Endodermal cell (in vitro differentiated cells): ENCODE measurements at regions not wholly inside any gene's neighbourhood (a gene's known extent, or its start where the extent isn't known, plus 50 kb on each side); places are given as distances from the start of the nearest gene placed in this dataset.

ENCODE experiments used
- DNase-seq: peaks from one replicate; pipeline ENCODE4 v3.0.0-alpha.2; 2017
- H3K27ac ChIP-seq: 2 replicates; pipeline ENCODE4 v1.5.1; 2013; ENCODE audit warnings: mild to moderate bottlenecking, low read depth, low read length, moderate library complexity
- H3K27me3 ChIP-seq: 2 replicates; pipeline ENCODE4 v1.6.1; 2013; ENCODE audit warnings: mild to moderate bottlenecking, low read length, moderate library complexity; ENCODE audit not compliant: insufficient read depth, control insufficient read depth, poor library complexity, severe bottlenecking
- H3K36me3 ChIP-seq: 2 replicates; pipeline ENCODE4 v1.7.0; 2013; ENCODE audit warnings: mild to moderate bottlenecking, low read length, moderate library complexity; ENCODE audit not compliant: control insufficient read depth, insufficient read depth
- H3K4me1 ChIP-seq: one replicate; pipeline ENCODE4 v1.7.0; 2013; ENCODE audit warnings: low read length; ENCODE audit not compliant: control insufficient read depth, insufficient read depth
- H3K4me3 ChIP-seq: 2 replicates; pipeline ENCODE4 v1.5.1; 2013; ENCODE audit warnings: mild to moderate bottlenecking, low read length, moderate library complexity
- H3K9ac ChIP-seq: 2 replicates; pipeline ENCODE4 v1.6.1; 2013; ENCODE audit warnings: mild to moderate bottlenecking, low read length, moderate library complexity; ENCODE audit not compliant: poor library complexity, severe bottlenecking; ENCODE audit errors: extremely low read depth
- H3K9me3 ChIP-seq: 2 replicates; pipeline ENCODE4 v1.6.1; 2013; ENCODE audit warnings: mild to moderate bottlenecking, low read length, moderate library complexity; ENCODE audit not compliant: control insufficient read depth
- H3K27ac Mint-ChIP-seq: 2 replicates; pipeline ENCODE4 v1.8.0; 2020; ENCODE audit warnings: mixed read lengths
- H3K27me3 Mint-ChIP-seq: 2 replicates; pipeline ENCODE4 v1.8.0; 2021; ENCODE audit warnings: mild to moderate bottlenecking, mixed read lengths; ENCODE audit not compliant: insufficient read depth
- H3K36me3 Mint-ChIP-seq: 2 replicates; pipeline ENCODE4 v1.8.0; 2020; ENCODE audit warnings: low read depth, mixed read lengths
- H3K4me1 Mint-ChIP-seq: 2 replicates; pipeline ENCODE4 v1.8.0; 2020; ENCODE audit warnings: mixed read lengths
- H3K4me3 Mint-ChIP-seq: 2 replicates; pipeline ENCODE4 v1.8.0; 2020; ENCODE audit warnings: mild to moderate bottlenecking, moderate library complexity, mixed read lengths
- H3K9me3 Mint-ChIP-seq: 2 replicates; pipeline ENCODE4 v1.8.0; 2020; ENCODE audit warnings: mild to moderate bottlenecking, mixed read lengths
- WGBS, 2 experiments: methylation state at CpG; one replicate each; pipeline versions ENCODE4 v1.1.5 to v1.1.7; 2013; ENCODE audit warnings: missing lambda C conversion rate in 2 of 2, mixed read lengths in 1 of 2; ENCODE audit not compliant: insufficient coverage in 1 of 2, insufficient read length in 1 of 2; 5-methylcytosine and 5-hydroxymethylcytosine counted together
- TF ChIP-seq, protein P1 (sequence below): fragments of 200-600 bp; sonication (generic); conservative IDR thresholded peaks from 2 replicates; pipeline ENCODE4 v1.5.0; 2021; ENCODE audit warnings: antibody characterized with exemption, mild to moderate bottlenecking

DNA sequence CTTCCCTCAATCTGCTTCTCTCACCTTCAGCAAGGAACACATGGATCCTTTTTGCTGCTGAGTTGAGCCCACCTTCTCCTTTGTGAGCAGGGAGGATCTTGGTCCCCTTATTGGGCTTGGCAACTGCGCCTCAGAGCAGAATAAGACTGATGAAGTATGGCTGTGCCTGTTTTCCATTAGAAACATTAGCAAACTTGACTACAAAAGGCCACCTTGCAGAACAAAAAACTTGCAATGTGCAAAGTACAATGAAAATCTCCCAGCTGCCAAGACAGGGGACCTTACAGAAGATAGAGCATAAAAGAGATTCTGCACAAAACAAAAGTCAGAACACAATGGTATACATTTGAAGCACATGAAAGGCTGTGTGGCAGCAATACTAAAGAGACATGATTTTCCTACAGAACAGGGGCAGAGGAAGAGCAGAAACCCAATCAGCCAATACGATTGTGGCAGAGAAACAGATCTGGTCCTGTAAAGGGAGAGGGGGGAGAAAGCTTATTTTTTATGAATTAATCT lies 173.5 kb upstream of the SNX19 start:
- no peak overlapping the region for H3K27ac Mint-ChIP-seq
- peaks cover 17% of the 10 kb centered on the region for H3K9me3 Mint-ChIP-seq
- Histone ChIP-seq H3K4me1 (no peaks in the 10 kb centered on the region), H3K4me3 (no peak overlapping the region), H3K9me3 (peaks cover 8% of the 10 kb centered on the region), H3K9ac (no peak overlapping the region), H3K36me3 (no peaks in the 10 kb centered on the region), H3K27ac (peak overlapping the region; percentile 58), H3K27me3 (no peaks in the 10 kb centered on the region)
- TF ChIP-seq, protein P1, sequence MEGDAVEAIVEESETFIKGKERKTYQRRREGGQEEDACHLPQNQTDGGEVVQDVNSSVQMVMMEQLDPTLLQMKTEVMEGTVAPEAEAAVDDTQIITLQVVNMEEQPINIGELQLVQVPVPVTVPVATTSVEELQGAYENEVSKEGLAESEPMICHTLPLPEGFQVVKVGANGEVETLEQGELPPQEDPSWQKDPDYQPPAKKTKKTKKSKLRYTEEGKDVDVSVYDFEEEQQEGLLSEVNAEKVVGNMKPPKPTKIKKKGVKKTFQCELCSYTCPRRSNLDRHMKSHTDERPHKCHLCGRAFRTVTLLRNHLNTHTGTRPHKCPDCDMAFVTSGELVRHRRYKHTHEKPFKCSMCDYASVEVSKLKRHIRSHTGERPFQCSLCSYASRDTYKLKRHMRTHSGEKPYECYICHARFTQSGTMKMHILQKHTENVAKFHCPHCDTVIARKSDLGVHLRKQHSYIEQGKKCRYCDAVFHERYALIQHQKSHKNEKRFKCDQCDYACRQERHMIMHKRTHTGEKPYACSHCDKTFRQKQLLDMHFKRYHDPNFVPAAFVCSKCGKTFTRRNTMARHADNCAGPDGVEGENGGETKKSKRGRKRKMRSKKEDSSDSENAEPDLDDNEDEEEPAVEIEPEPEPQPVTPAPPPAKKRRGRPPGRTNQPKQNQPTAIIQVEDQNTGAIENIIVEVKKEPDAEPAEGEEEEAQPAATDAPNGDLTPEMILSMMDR: no peak
- DNase-seq: no peak
- H3K4me3 Mint-ChIP-seq: no peak overlapping the region
- no peaks in the 10 kb centered on the region for H3K36me3 Mint-ChIP-seq
- 91 to 100% methylated on average over 1 to 2 of the region's 2 CpGs for WGBS, 2 experiments
- H3K4me1 Mint-ChIP-seq: no peaks in the 10 kb centered on the region
- peaks cover 4% of the 10 kb centered on the region for H3K27me3 Mint-ChIP-seq

DNA sequence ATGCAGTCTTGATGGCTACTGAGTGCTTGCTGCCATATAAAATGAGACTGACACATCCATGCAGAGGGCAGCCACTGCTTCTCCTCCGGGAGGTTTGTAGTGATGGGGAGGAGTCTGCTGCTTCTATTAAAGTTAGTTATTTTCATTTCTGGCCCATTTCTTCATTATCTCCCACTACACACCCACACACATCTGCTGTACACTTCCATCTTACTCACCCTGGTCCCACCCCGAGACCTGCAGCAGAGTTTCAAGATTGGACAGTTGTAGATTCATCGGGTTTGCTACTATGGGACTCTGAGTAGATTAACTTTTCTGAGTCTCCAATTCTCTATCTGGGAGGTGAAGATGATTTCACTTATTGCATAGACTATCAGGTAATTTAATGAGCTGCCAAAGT lies 176.2 kb upstream of the SNX19 start:
- TF ChIP-seq, protein P1: no peak
- 96% methylated on average over 2 of the region's 3 CpGs; no CpG with 5 or more reads in 1 of the 2 experiments for WGBS, 2 experiments
- Histone ChIP-seq H3K9ac (no peak overlapping the region), H3K4me3 (no peak overlapping the region), H3K36me3 (no peaks in the 10 kb centered on the region), H3K27ac (no peak overlapping the region), H3K27me3 (no peaks in the 10 kb centered on the region), H3K4me1 (no peaks in the 10 kb centered on the region), H3K9me3 (no peaks in the 10 kb centered on the region)
- no peak for DNase-seq
- Mint-ChIP-seq H3K9me3 (no peaks in the 10 kb centered on the region), H3K36me3 (no peaks in the 10 kb centered on the region), H3K4me3 (no peak overlapping the region), H3K27me3 (peaks cover 4% of the 10 kb centered on the region), H3K27ac (no peak overlapping the region), H3K4me1 (no peaks in the 10 kb centered on the region)

DNA sequence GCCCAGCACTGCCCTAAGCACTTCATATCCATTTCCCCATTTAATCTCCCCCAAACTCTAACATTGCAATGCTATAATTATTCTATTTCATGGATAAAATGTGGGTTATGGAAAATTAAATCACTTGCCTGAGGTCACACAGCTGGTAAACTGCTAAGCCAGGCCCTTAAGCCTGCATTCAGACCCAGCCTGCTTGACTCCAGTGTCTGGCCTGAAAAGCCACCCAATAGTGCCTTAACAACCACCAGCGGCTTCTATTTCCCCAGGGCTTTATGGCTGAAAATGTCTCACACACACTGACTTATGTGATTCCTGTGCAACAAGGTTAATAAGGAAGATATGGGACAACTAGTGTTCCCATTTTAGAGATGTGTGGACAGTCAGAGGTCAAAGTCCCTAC lies 178.5 kb upstream of the SNX19 start:
- Mint-ChIP-seq H3K4me1 (no peaks in the 10 kb centered on the region), H3K27ac (no peak overlapping the region), H3K36me3 (no peaks in the 10 kb centered on the region), H3K9me3 (no peaks in the 10 kb centered on the region), H3K4me3 (no peak overlapping the region), H3K27me3 (peaks cover 4% of the 10 kb centered on the region)
- no peak overlapping the region for H3K4me3 ChIP-seq
- H3K9me3 ChIP-seq: no peaks in the 10 kb centered on the region
- no peak overlapping the region for H3K27ac ChIP-seq
- no peaks in the 10 kb centered on the region for H3K36me3 ChIP-seq
- no peaks in the 10 kb centered on the region for H3K27me3 ChIP-seq
- DNase-seq: no peak
- no peak overlapping the region for H3K9ac ChIP-seq
- no peaks in the 10 kb centered on the region for H3K4me1 ChIP-seq
- 87% methylated on average over 1 of the region's 1 CpG; no CpG with 5 or more reads in 1 of the 2 experiments for WGBS, 2 experiments
- TF ChIP-seq, protein P1: no peak
